Heart left ventricle (tissue), 13 donors: ENCODE measurements at regions not wholly inside any gene's neighbourhood (a gene's known extent, or its start where the extent isn't known, plus 50 kb on each side); places are given as distances from the start of the nearest gene placed in this dataset.

Source experiments
- CTCF ChIP-seq, 12 donors: fragments of 200-600 bp; sonication (generic) in 4 of 12; IDR thresholded peaks; one replicate each; pipeline versions ENCODE4 v1.5.0 to v1.8.0; 2018 to 2022; ENCODE audit warnings: antibody characterized with exemption in 12 of 12, mild to moderate bottlenecking in 5 of 12
- POLR2A ChIP-seq, 2 donors: fragments of 450-650 bp; IDR thresholded peaks; one replicate each; pipeline ENCODE4 v1.6.1; 2017; ENCODE audit warnings: antibody characterized with exemption in 2 of 2, mild to moderate bottlenecking in 2 of 2, moderate library complexity in 2 of 2
- donor health status: ischemic (EF 13 %, LVEDD 7.1; RV severe dilation, severe dysfunction).
- donor health status: DM: no; HTN: yes; CAD: no.
- donor health status: DM: no; HTN: no; CAD: no.
- donor health status: ischemic (EF 25% LVEDD 6.9; RV normal size, moderate dysfunction).
- donor health status: ischemic (EF 25% LVEDD 5.7; RV mildly dilated, moderate dysfunction).
- donor health status: ischemic (EF 35%, LVEDD 5.7; RV mildly dilated, moderate dysfunction).
- donor health status: nonischemic (EF 11% LVEDD 7.7; RV severe dilation, severe dysfunction).
- donor health status: DM: yes; HTN: yes; CAD: no.
- donor health status: PGD.
- donor health status: ischemic (EF 29% LVEDD 5.4; RV normal size, mild dysfunction).
- donor health status: nonischemic (EF 23%, LVEDD 6.1; RV moderate dilation, normal function).

GRCh38 chr19:5245631-5246553 is 94.7 kb downstream of the PTPRS start:
- no peak for TF ChIP-seq CTCF (IDR thresholded peaks at IDR 0.05)
- TF ChIP-seq POLR2A (IDR thresholded peaks at IDR 0.05) = no peak
